ENCODE measurements at regions not wholly inside any gene's neighbourhood (a gene's known extent, or its start where the extent isn't known, plus 50 kb on each side); places are given as distances from the start of the nearest gene placed in this dataset.

- no peak for TF ChIP-seq CTCF (IDR thresholded peaks at IDR 0.05)
- no peak overlapping the region for H3K27ac ChIP-seq
These were observed 376.3 kb upstream of the CHD1 start for GRCh38 chr5:99305045-99305580.

GRCh38 chr5:99285606-99286005 lies 356.8 kb upstream of the CHD1 start:
- TF ChIP-seq CTCF (IDR thresholded peaks at IDR 0.05) (no peak), ZFX (IDR thresholded peaks at IDR 0.05; ENCODE audit: borderline replicate concordance) (no peak)
- no peak overlapping the region for H3K27ac ChIP-seq

GRCh38 chr5:99275128-99275527 lies 346.3 kb upstream of the CHD1 start:
- no peak overlapping the region for H3K27ac ChIP-seq

GRCh38 chr5:99272576-99272975 lies 343.8 kb upstream of the CHD1 start:
- TF ChIP-seq ZFX (IDR thresholded peaks at IDR 0.05; ENCODE audit: borderline replicate concordance) (no peak), CTCF (IDR thresholded peaks at IDR 0.05) (no peak)
- H3K27ac ChIP-seq, result no peak overlapping the region

More at GRCh38 chr5:99275128-99275527, 346.3 kb upstream of the CHD1 start:
- TF ChIP-seq CTCF (IDR thresholded peaks at IDR 0.05), result no peak
- no peak for TF ChIP-seq ZFX (IDR thresholded peaks at IDR 0.05; ENCODE audit: borderline replicate concordance)

GRCh38 chr5:99258819-99259218 lies 330.0 kb upstream of the CHD1 start:
- no peak for TF ChIP-seq CTCF (IDR thresholded peaks at IDR 0.05)
- TF ChIP-seq ZFX (IDR thresholded peaks at IDR 0.05; ENCODE audit: borderline replicate concordance), result no peak
- no peak overlapping the region for H3K27ac ChIP-seq

GRCh38 chr5:99248066-99248465 lies 319.3 kb upstream of the CHD1 start:
- TF ChIP-seq CTCF (IDR thresholded peaks at IDR 0.05) (no peak), ZFX (IDR thresholded peaks at IDR 0.05; ENCODE audit: borderline replicate concordance) (no peak)
- no peak overlapping the region for H3K27ac ChIP-seq

GRCh38 chr5:99247346-99247745 lies 318.5 kb upstream of the CHD1 start:
- no peak overlapping the region for H3K27ac ChIP-seq
- TF ChIP-seq CTCF (IDR thresholded peaks at IDR 0.05), result no peak
- TF ChIP-seq ZFX (IDR thresholded peaks at IDR 0.05; ENCODE audit: borderline replicate concordance), result no peak
